Keratinocyte (primary cell): ENCODE measurements at regions not wholly inside any gene's neighbourhood (a gene's known extent, or its start where the extent isn't known, plus 50 kb on each side); places are given as distances from the start of the nearest gene placed in this dataset.

Experiments used
- DNase-seq: peaks from one replicate; pipeline ENCODE4 v3.0.0-alpha.2; 2011; ENCODE audit warnings: low read depth, missing footprints, low spot score
- FAIRE-seq: peaks from 2 replicates; lab custom pipeline; 2011; peaks lifted over from hg19 to GRCh38; lab: Jason Lieb, UNC
- H2AFZ ChIP-seq: 2 replicates; pipeline ENCODE4 v1.6.0; 2012; ENCODE audit warnings: low read length, control low read depth, inconsistent platforms; ENCODE audit not compliant: control insufficient read depth
- H3K27ac ChIP-seq: 2 replicates; pipeline ENCODE4 v1.5.1; 2011; ENCODE audit warnings: low read length; ENCODE audit not compliant: control insufficient read depth, insufficient read depth
- H3K27me3 ChIP-seq: 3 replicates; pipeline ENCODE4 v1.6.0; 2011; ENCODE audit warnings: low read length; ENCODE audit not compliant: control insufficient read depth, insufficient read depth; ENCODE audit errors: extremely low read depth
- H3K36me3 ChIP-seq, 2 experiments: 2 replicates in 1 of 2; 3 replicates in 1 of 2; pipeline ENCODE4 v1.5.1; 2011; ENCODE audit warnings: low read length in 2 of 2, mild to moderate bottlenecking in 1 of 2; ENCODE audit not compliant: control insufficient read depth in 2 of 2, insufficient read depth in 2 of 2; ENCODE audit errors: extremely low read depth in 1 of 2
- H3K4me1 ChIP-seq: 3 replicates; pipeline ENCODE4 v1.5.1; 2011; ENCODE audit warnings: low read length; ENCODE audit not compliant: control insufficient read depth, insufficient read depth; ENCODE audit errors: extremely low read depth
- H3K4me2 ChIP-seq: 3 replicates; pipeline ENCODE4 v1.6.0; 2011; ENCODE audit warnings: low read depth, low read length; ENCODE audit not compliant: control insufficient read depth, insufficient read depth; ENCODE audit errors: extremely low read depth
- H3K4me3 ChIP-seq, 3 experiments: fragments of 200-600 bp in 1 of 3; sonication (generic) in 1 of 3; 2 replicates in 2 of 3; 3 replicates in 1 of 3; pipeline ENCODE4 v1.5.1; 2011 to 2016; ENCODE audit warnings: low read length in 3 of 3, mild to moderate bottlenecking in 3 of 3, control low read depth in 2 of 3, inconsistent platforms in 1 of 3, low read depth in 1 of 3, mixed read lengths in 1 of 3, mixed run types in 1 of 3, moderate library complexity in 1 of 3; ENCODE audit not compliant: control insufficient read depth in 2 of 3, insufficient read depth in 2 of 3; ENCODE audit errors: extremely low read depth in 1 of 3
- H3K79me2 ChIP-seq: 2 replicates; pipeline ENCODE4 v1.6.0; 2012; ENCODE audit warnings: low read length; ENCODE audit not compliant: control insufficient read depth, insufficient read depth
- H3K9ac ChIP-seq: 3 replicates; pipeline ENCODE4 v1.6.0; 2011; ENCODE audit warnings: low read length; ENCODE audit not compliant: control insufficient read depth, insufficient read depth; ENCODE audit errors: extremely low read depth
- H3K9me1 ChIP-seq: 3 replicates; pipeline ENCODE4 v1.6.0; 2011; ENCODE audit warnings: low read length; ENCODE audit not compliant: control insufficient read depth, insufficient read depth; ENCODE audit errors: extremely low read depth
- H3K9me3 ChIP-seq: 2 replicates; pipeline ENCODE4 v1.5.1; 2012; ENCODE audit warnings: low read depth, low read length; ENCODE audit not compliant: control insufficient read depth
- H4K20me1 ChIP-seq: 3 replicates; pipeline ENCODE4 v1.6.0; 2011; ENCODE audit warnings: low read length; ENCODE audit not compliant: control insufficient read depth, insufficient read depth; ENCODE audit errors: extremely low read depth
- CTCF ChIP-seq, 3 experiments: IDR thresholded peaks in 1 of 3; conservative IDR thresholded peaks in 1 of 3; optimal IDR thresholded peaks in 1 of 3; 2 replicates in 2 of 3; 3 replicates in 1 of 3; pipeline versions ENCODE3 to v1.5.1; 2011; ENCODE audit warnings: low read length in 3 of 3, mild to moderate bottlenecking in 3 of 3, moderate library complexity in 2 of 3, control low read depth in 1 of 3, inconsistent platforms in 1 of 3; ENCODE audit not compliant: insufficient read depth in 2 of 3; ENCODE audit errors: extremely low read depth in 1 of 3
- EZH2 ChIP-seq: IDR thresholded peaks from one replicate; pipeline ENCODE4 v1.6.1; 2012; ENCODE audit warnings: inconsistent platforms, mild to moderate bottlenecking, low read length, moderate library complexity
- dilution Hi-C: fragments of 300-500 bp; cut with MboI; formaldehyde crosslinking; loops from one replicate; pipeline ENCODE4 v1.7.0; 2020; ENCODE audit warnings: low sequenced_read_pairs; ENCODE audit not compliant: extremely low pct_ligation_motif_present

DNA sequence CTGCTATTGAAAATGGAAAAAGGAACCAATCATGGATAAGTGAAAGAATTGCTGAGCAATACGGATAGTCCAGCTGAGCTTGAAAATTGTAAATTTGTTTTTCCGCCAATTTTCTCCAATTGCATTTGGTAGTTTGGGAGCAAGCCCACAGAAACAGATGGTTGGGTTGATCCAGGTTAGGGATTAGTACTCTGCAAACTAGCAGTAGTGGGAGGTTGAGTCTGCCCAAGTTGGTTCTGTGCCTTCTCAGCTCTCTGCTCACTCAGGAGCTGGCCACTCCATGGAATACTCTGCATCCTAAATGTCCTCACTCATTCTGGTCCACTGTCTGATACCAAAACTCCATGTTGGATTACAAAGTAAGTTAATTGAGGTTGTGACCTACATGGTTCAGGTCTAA is 361.1 kb upstream of the ATP2B1 start:
- Histone ChIP-seq H3K9ac (no peak overlapping the region), H3K36me3 (no peaks in the 10 kb centered on the region), H3K4me2 (no peak overlapping the region), H3K27ac (no peak overlapping the region), H3K9me1 (no peaks in the 10 kb centered on the region), H3K27me3 (no peaks in the 10 kb centered on the region), H3K4me1 (peaks cover 3% of the 10 kb centered on the region), H2AFZ (no peak overlapping the region), H3K4me3 (no peak overlapping the region), H4K20me1 (no peaks in the 10 kb centered on the region), H3K9me3 (no peaks in the 10 kb centered on the region), H3K79me2 (no peaks in the 10 kb centered on the region)
- dilution Hi-C loops: no loop called here
- no peak for FAIRE-seq
- no peak for DNase-seq
- no peak for TF ChIP-seq EZH2
- TF ChIP-seq CTCF (optimal IDR thresholded peaks at IDR 0.05 in 1 of 3, IDR thresholded peaks at IDR 0.05 in 1 of 3, conservative IDR thresholded peaks at IDR 0.05 in 1 of 3; ENCODE audit: extremely low read depth in 1 of 3, insufficient read depth in 2 of 3, low read length in 3 of 3): no peak

- Histone ChIP-seq H3K36me3 (no peaks in the 10 kb centered on the region), H3K27me3 (no peaks in the 10 kb centered on the region), H2AFZ (no peak overlapping the region), H3K4me1 (peaks cover 3% of the 10 kb centered on the region), H3K9me1 (no peaks in the 10 kb centered on the region), H3K4me2 (no peak overlapping the region), H3K9me3 (no peaks in the 10 kb centered on the region), H3K79me2 (no peaks in the 10 kb centered on the region), H3K9ac (no peak overlapping the region), H3K27ac (no peak overlapping the region), H3K4me3 (no peak overlapping the region), H4K20me1 (no peaks in the 10 kb centered on the region)
- DNase-seq (no peak), FAIRE-seq (no peak)
- TF ChIP-seq CTCF (optimal IDR thresholded peaks at IDR 0.05 in 1 of 3, IDR thresholded peaks at IDR 0.05 in 1 of 3, conservative IDR thresholded peaks at IDR 0.05 in 1 of 3; ENCODE audit: extremely low read depth in 1 of 3, insufficient read depth in 2 of 3, low read length in 3 of 3) (no peak), EZH2 (no peak)
- dilution Hi-C loops: no loop called here
Observed at GRCh38 chr12:90067791-90068190, 359.2 kb upstream of the ATP2B1 start.
